Caco-2 (cell line): ENCODE measurements at regions not wholly inside any gene's neighbourhood (a gene's known extent, or its start where the extent isn't known, plus 50 kb on each side); places are given as distances from the start of the nearest gene placed in this dataset.

ENCODE experiments used
- BruUV-seq: library from RNA; stranded (reverse); fragments of 400-500 nt; replicated peaks from 2 replicates; lab custom pipeline; 2021; lab: Mats Ljungman, UMichigan
- CTCF ChIA-PET: fragments of 300-600 bp; sonication (Branson Sonifier 250); formaldehyde crosslinking; loops from one replicate; lab custom pipeline; 2022; ENCODE audit warnings: antibody characterized with exemption; lab: Charles Lee
- POLR2A ChIA-PET: fragments of 300-600 bp; sonication (Branson Sonifier 250); formaldehyde crosslinking; loops from one replicate; lab custom pipeline; 2022; ENCODE audit warnings: antibody characterized with exemption; lab: Charles Lee
- DNase-seq, 2 experiments: peaks; one replicate each; pipeline versions ENCODE4 v3.0.0 to v3.0.0-alpha.2; 2020 to 2022
- H3K27me3 ChIP-seq: replicated peaks from 2 replicates; pipeline ENCODE4 v1.6.0; 2011; ENCODE audit warnings: low read length; ENCODE audit not compliant: control insufficient read depth, insufficient read depth
- H3K36me3 ChIP-seq: 2 replicates; pipeline ENCODE4 v1.5.1; 2011; ENCODE audit warnings: low read length; ENCODE audit not compliant: control insufficient read depth, insufficient read depth
- H3K4me1 ChIP-seq: fragments of 250-450 bp; sonication (Bioruptor Pico); 2 replicates; pipeline ENCODE4 v1.5.1; 2020; ENCODE audit warnings: mild to moderate bottlenecking
- H3K4me3 ChIP-seq: 2 replicates; pipeline ENCODE4 v1.5.1; 2011; ENCODE audit warnings: low read depth, mild to moderate bottlenecking, control low read depth, low read length
- H3K9me3 ChIP-seq: fragments of 250-450 bp; sonication (Bioruptor Pico); 2 replicates; pipeline ENCODE4 v1.5.1; 2020; ENCODE audit warnings: mild to moderate bottlenecking, moderate library complexity
- H3K27ac Mint-ChIP-seq: one replicate; pipeline ENCODE4 v1.8.0; 2022; ENCODE audit warnings: mixed read lengths; ENCODE audit not compliant: unreplicated experiment
- H3K27me3 Mint-ChIP-seq: one replicate; pipeline ENCODE4 v1.8.0; 2022; ENCODE audit warnings: mixed read lengths; ENCODE audit not compliant: insufficient read depth, unreplicated experiment
- H3K36me3 Mint-ChIP-seq: one replicate; pipeline ENCODE4 v1.8.0; 2022; ENCODE audit warnings: mild to moderate bottlenecking, mixed read lengths; ENCODE audit not compliant: insufficient read depth, unreplicated experiment
- H3K4me1 Mint-ChIP-seq: one replicate; pipeline ENCODE4 v1.8.0; 2022; ENCODE audit warnings: low read depth, mixed read lengths; ENCODE audit not compliant: unreplicated experiment
- H3K4me3 Mint-ChIP-seq: one replicate; pipeline ENCODE4 v1.8.0; 2022; ENCODE audit warnings: mild to moderate bottlenecking, moderate library complexity, mixed read lengths; ENCODE audit not compliant: unreplicated experiment
- H3K9me3 Mint-ChIP-seq: one replicate; pipeline ENCODE4 v1.8.0; 2022; ENCODE audit warnings: mixed read lengths; ENCODE audit not compliant: unreplicated experiment
- intact Hi-C: fragments of 100-400 bp; cut with micrococcal nuclease; formaldehyde crosslinking; loops from one replicate; pipeline ENCODE4 v1.10.0; 2022; ENCODE audit not compliant: unreplicated experiment
- TF ChIP-seq, protein P1 (sequence below), 2 experiments: fragments of 200-600 bp in 1 of 2; IDR thresholded peaks; 1 replicate in 1 of 2; 2 replicates in 1 of 2; pipeline versions ENCODE4 v1.5.1 to v1.8.0; 2011 to 2022; ENCODE audit warnings: antibody characterized with exemption in 1 of 2, control low read depth in 1 of 2, inconsistent platforms in 1 of 2, low read depth in 1 of 2, low read length in 1 of 2, mild to moderate bottlenecking in 1 of 2, moderate library complexity in 1 of 2; ENCODE audit not compliant: insufficient read depth in 1 of 2, severe bottlenecking in 1 of 2, unreplicated experiment in 1 of 2

DNA sequence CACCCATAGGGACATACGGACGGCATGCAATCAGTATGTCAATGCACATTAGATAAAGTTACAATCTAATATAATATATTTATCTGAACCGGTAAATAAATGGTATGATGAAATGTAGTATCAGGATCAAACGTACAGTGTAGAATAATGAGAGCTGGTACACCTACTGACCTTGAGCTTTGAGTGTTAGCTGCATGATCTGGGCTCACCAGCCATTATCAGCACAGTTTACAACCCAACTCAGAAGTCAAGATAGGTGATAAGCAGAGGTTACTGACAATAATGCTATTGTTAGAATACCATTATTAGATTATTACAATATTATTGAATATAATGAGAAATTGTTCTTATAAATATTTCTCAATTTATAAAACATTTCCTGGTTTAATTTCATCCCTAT lies 103.0 kb upstream of the ESRRG start:
- Mint-ChIP-seq H3K4me1 (no peaks in the 10 kb centered on the region), H3K27me3 (no peaks in the 10 kb centered on the region), H3K4me3 (no peak overlapping the region), H3K9me3 (no peaks in the 10 kb centered on the region), H3K36me3 (no peaks in the 10 kb centered on the region), H3K27ac (no peak overlapping the region)
- Histone ChIP-seq H3K36me3 (no peaks in the 10 kb centered on the region), H3K4me1 (0 out of 2 replicates have a peak, but pooled peaks cover 4% of the 10 kb centered on the region), H3K9me3 (no peaks in the 10 kb centered on the region), H3K4me3 (no peak overlapping the region), H3K27me3 (no peaks in the 10 kb centered on the region)
- ChIA-PET CTCF (no interaction called here), POLR2A (no interaction called here)
- intact Hi-C loops: loop anchor here (10.0 kb wide), 1 partner anchor 519 kb away; no protein-coding TSS in a partner anchor
- TF ChIP-seq, protein P1, sequence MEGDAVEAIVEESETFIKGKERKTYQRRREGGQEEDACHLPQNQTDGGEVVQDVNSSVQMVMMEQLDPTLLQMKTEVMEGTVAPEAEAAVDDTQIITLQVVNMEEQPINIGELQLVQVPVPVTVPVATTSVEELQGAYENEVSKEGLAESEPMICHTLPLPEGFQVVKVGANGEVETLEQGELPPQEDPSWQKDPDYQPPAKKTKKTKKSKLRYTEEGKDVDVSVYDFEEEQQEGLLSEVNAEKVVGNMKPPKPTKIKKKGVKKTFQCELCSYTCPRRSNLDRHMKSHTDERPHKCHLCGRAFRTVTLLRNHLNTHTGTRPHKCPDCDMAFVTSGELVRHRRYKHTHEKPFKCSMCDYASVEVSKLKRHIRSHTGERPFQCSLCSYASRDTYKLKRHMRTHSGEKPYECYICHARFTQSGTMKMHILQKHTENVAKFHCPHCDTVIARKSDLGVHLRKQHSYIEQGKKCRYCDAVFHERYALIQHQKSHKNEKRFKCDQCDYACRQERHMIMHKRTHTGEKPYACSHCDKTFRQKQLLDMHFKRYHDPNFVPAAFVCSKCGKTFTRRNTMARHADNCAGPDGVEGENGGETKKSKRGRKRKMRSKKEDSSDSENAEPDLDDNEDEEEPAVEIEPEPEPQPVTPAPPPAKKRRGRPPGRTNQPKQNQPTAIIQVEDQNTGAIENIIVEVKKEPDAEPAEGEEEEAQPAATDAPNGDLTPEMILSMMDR (IDR thresholded peaks at IDR 0.05; ENCODE audit: insufficient read depth in 1 of 2, low read depth in 1 of 2, low read length in 1 of 2, severe bottlenecking in 1 of 2, unreplicated experiment in 1 of 2): no peak
- no TSS peak for BruUV-seq
- no peak for DNase-seq

DNA sequence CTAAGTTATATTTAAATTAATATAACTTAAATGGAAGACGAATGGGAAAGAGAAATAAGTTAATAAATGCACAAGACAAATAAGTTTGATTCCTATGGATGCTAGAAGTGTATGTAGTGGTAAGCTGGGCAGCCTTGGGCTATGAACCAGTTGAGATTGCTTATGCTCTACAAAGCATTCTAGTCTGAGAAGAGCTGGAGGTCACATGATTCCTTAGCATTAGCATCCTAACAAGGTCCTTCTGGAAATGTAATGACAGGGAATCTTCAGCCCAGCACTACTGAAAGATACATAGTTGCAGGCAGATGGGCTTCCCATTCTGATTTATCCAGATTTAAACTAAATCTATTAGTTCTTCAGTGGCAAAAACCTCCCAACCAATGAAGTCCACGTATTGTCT lies 102.3 kb upstream of the ESRRG start:
- Mint-ChIP-seq H3K4me1 (no peaks in the 10 kb centered on the region), H3K27ac (no peak overlapping the region), H3K9me3 (no peaks in the 10 kb centered on the region), H3K4me3 (no peak overlapping the region), H3K36me3 (no peaks in the 10 kb centered on the region), H3K27me3 (no peaks in the 10 kb centered on the region)
- 0 out of 2 replicates have a peak, but pooled peaks cover 4% of the 10 kb centered on the region for H3K4me1 ChIP-seq
- intact Hi-C loops: loop anchor here (10.0 kb wide), 1 partner anchor 519 kb away; no protein-coding TSS in a partner anchor
- ChIA-PET CTCF (no interaction called here), POLR2A (interaction anchor here (0.6 kb wide), 1 partner anchor 240 kb away, joined by 3 read pairs; no protein-coding TSS in a partner anchor)
- no peaks in the 10 kb centered on the region for H3K27me3 ChIP-seq
- no peak for DNase-seq
- H3K4me3 ChIP-seq: no peak overlapping the region
- H3K36me3 ChIP-seq: no peaks in the 10 kb centered on the region
- TF ChIP-seq, protein P1 (IDR thresholded peaks at IDR 0.05; ENCODE audit: insufficient read depth in 1 of 2, low read depth in 1 of 2, low read length in 1 of 2, severe bottlenecking in 1 of 2, unreplicated experiment in 1 of 2): no peak
- H3K9me3 ChIP-seq: no peaks in the 10 kb centered on the region
- BruUV-seq: no TSS peak

DNA sequence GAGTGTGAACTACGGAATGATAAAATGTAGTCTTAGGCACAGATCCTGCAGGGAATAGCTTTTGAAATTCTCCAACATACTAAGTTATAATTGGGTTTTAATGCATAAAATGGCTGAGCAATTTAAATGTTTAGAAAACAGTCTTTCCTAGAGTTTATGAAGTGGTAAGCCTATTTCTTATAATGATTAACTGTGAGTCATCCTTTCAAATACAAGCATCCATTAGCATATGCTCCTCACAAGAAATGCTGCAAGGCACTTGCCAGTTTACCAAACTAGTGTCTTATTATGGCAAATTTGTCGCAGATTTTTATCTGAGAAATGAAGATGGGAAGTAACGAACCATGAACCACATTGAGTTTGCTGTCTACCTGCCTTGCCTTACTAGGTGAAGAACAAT lies 101.3 kb upstream of the ESRRG start:
- Histone ChIP-seq H3K36me3 (no peaks in the 10 kb centered on the region), H3K4me3 (no peak overlapping the region), H3K27me3 (no peaks in the 10 kb centered on the region), H3K4me1 (0 out of 2 replicates have a peak, but pooled peaks cover 4% of the 10 kb centered on the region), H3K9me3 (no peaks in the 10 kb centered on the region)
- H3K4me3 Mint-ChIP-seq: no peak overlapping the region
- H3K27me3 Mint-ChIP-seq: peaks cover under 1% of the 10 kb centered on the region
- no peak overlapping the region for H3K27ac Mint-ChIP-seq
- no peak for DNase-seq
- CTCF ChIA-PET: no interaction called here
- intact Hi-C loops: loop anchor here (10.0 kb wide), 1 partner anchor 520 kb away; no protein-coding TSS in a partner anchor
- POLR2A ChIA-PET: no interaction called here
- H3K4me1 Mint-ChIP-seq: no peaks in the 10 kb centered on the region
- no TSS peak for BruUV-seq
- no peaks in the 10 kb centered on the region for H3K9me3 Mint-ChIP-seq
- TF ChIP-seq, protein P1 (IDR thresholded peaks at IDR 0.05; ENCODE audit: insufficient read depth in 1 of 2, low read depth in 1 of 2, low read length in 1 of 2, severe bottlenecking in 1 of 2, unreplicated experiment in 1 of 2): no peak
- no peaks in the 10 kb centered on the region for H3K36me3 Mint-ChIP-seq
